HG02981 (cell line): ENCODE measurements at regions not wholly inside any gene's neighbourhood (a gene's known extent, or its start where the extent isn't known, plus 50 kb on each side); places are given as distances from the start of the nearest gene placed in this dataset.

Experiments used
- ATAC-seq: cut with Tn5 transposase; IDR thresholded peaks from one replicate; pipeline ENCODE4 v1.9.1; 2021; ENCODE audit warnings: mild to moderate bottlenecking, moderate library complexity; ENCODE audit not compliant: unreplicated experiment

DNA sequence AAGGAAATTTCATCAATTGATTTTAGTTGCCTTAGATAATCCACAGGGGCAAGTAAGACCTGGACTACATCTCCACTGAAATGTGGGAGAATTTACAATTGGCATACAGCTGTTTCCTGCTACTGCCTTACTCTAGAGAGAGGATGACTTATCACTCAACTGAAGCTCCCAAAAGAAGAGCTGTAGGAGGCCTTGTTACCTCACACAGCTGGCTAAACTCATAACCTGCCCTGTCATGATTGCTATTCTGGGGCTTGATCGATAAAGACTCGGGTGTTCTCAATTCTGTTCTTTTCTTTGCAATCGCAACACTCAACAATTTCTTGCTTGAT, 1396.4 kb downstream of the EFNB2 start:
- no peak for ATAC-seq

- no peak for ATAC-seq
Measured at GRCh38 chr13:105135852-105136615, 1399.4 kb downstream of the EFNB2 start.

DNA sequence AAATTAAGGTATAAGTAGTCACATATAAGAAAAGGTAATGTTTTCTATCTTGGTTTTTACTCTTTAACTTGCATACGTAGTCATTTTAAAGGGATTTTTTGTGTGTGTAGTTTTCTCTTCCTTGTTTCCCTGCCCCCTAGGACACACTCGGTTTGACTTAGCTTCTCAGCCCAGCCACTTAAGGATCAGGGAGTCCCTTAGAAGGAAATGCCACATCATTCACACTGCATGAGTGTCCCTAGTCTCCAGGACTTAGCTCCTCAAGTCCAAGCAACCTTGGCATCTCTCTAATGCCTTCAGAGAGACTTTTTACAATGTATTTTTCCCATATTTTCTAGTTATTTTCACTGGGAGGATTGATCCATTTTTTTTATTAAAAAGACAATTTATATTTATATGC, 1407.7 kb downstream of the EFNB2 start:
- ATAC-seq: no peak

DNA sequence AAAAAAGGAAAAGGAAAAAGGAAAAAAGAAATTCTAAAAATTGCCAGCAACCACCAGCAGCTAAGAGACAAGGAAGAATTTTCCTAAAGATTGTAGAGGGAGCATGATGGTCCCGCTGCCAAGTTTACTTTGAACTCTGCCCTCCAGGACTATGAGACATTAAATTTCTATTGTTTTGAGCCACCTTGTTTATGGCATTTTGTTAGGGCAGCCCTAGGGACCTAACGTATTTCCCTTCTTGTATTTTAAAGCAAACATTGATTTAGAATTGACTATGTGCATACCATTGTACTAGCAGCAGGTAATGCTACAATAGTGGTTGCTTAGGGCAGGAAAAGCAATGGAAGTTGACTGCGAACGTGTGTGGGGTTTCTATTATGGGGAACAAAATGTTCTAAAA, 1414.2 kb downstream of the EFNB2 start:
- ATAC-seq: no peak

DNA sequence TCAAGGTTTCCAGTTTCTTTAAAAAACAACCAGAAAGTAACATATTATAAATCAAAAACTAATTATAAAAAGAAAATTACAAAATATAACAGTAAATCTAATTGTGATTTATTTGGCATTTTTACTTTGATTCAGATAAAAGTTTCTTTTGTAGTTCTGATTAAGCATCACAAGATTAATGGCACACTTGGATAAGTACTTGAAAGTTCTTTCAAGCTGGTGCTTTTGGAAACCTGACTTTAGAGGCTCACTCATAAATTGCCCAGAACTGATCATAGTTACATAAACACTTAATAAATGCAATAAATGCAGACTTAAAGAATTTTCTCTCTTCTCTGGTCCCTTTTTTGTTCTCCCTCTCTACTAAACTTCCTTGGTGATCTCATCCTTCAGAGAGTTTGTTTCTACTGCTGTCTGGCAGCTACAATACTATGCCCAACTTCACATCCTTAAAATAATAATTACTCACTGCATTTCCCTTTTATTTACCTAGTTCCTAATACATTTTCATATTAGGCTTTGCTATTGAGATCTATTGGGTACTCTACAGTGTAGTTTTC, 1417.0 kb downstream of the EFNB2 start:
- ATAC-seq: no peak

GRCh38 chr13:105116966-105117365, 1418.5 kb downstream of the EFNB2 start:
- no peak for ATAC-seq

GRCh38 chr13:105112561-105112960, 1422.9 kb downstream of the EFNB2 start:
- no peak for ATAC-seq

DNA sequence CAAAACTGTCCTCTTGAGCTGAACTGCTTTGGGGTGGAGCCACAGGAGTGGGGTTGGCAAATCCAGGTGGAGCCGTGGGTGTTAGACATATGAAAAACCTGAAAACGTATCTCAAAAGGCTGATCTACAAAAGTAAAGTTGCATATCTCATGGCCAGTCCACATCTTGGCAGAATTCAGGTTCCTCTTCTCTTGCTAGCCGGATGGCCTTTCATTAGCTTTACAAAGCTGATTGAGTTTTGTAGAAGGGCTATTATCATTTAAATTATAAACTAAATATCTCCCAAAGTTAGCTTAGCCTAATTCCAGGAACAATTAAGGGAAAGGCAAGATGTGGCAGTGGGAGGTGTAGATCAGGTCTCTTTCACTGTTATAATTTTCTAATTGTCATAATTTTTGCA, 1427.7 kb downstream of the EFNB2 start:
- ATAC-seq: no peak

DNA sequence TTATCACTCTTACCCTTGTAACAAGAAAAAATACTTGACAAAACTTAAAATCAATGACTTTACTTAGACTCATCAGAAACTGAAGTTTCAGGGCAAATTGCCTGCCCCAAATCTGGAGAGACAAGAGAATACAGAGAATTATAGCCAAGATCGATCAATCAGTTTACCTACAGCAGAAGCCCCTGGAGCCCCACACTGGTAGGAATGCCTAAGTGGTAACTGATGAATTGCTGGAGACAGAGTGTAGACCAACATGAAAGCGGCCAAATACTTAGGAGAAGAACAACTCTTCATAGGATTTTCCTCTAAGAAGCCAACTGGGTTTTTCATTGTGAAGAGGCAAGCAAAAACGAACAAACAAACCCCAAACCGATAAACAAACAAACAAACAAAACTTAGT, 1430.0 kb downstream of the EFNB2 start:
- no peak for ATAC-seq

DNA sequence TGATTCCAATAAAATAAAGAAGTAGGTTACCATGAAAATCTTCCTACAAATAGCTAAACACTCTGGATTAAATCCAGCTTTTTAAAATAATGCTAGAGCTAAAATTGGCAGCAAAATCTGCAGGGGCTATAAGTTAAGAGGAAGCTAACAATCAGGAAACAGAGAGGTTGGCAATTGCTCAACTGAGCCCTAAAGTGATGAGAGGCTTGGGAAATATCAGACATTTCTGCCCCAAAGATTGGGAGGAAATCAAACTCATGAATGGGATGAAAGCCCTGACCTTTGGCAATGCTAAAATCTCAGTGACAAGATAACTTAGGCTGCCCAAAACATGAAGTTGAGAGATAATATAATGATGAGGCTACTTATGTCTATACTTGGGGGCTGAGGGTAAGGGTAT, 1437.9 kb downstream of the EFNB2 start:
- ATAC-seq: no peak

- ATAC-seq: no peak
Measured at GRCh38 chr13:105089858-105090643, 1445.4 kb downstream of the EFNB2 start.

- ATAC-seq: no peak
Measured at GRCh38 chr13:105087945-105088344, 1447.5 kb downstream of the EFNB2 start.

DNA sequence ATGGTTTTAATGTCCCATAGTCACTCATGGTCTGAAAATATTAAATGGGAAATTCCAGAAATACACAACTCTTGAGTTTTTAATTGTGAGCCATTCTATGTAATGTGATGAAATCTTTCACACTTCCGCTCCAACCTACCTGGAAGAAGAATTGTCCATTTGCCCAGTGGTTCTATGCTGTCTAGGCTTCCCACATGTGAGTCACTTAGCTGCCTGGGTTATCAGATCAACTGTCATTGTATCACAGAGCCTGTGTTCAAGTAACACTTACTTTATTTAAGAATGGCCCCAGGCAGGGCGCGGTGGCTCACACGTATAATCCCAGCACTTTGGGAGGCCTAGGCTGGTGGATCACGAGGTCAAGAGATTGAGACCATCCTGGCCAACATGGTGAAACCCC, 1450.5 kb downstream of the EFNB2 start:
- ATAC-seq: no peak

DNA sequence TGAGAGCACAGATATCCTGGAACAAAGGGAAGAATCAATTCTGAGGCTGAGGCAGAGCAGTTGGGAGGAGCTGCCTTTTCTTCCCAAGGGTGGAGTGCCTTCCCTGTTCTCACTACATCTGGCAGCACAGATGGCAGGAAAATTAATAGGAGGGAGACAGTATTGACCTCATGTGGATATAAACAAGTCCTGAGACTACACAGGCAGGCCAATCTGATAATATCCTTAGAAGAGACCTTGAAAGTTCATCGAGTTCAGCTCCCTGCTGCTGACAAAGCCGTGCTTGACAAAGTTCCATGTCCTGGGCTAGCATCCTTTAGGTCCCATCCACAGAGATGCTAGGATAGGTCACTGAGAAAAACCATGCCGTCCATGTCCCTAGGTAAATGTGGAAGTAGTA, 1451.5 kb downstream of the EFNB2 start:
- ATAC-seq: no peak

DNA sequence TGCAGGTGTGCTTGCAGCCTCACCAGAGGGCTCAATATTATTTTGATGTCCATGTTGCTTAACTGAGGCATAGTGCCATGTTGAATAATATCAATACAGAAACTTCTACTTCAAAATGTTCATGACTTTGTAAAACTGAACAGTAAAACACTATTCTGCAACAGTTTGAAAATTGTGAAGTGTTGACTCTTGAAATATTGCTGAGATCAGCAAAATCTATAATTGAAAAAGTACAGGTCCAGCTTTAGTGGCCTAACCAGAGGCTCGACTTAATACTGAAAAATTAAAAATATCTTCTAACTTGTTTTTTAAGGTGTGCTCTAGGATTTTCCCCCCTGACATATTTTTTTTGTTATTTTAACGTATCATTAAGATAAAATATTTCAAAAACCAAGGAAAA, 1460.7 kb downstream of the EFNB2 start:
- ATAC-seq: no peak

DNA sequence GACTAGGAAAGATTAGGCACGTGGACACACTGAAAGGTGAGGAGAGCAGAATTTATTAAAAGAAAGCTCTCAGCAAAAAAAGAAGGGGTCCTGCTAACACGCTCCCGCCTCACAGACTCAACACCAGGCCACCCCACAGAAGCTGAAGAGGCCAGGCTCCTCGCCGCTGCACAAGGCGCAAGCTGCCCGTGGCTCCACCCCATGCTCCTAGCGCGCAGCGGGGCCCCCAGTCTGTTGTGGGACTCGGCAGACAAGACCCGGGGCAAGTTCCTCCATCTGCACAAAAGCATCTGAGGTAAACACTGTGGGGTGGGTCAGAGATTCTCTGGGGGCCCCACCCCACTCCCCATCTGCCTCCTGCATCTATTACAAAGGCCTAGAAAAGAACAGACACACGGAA, 1462.4 kb downstream of the EFNB2 start:
- ATAC-seq: no peak

GRCh38 chr13:105070452-105070851, 1465.0 kb downstream of the EFNB2 start:
- ATAC-seq: no peak

DNA sequence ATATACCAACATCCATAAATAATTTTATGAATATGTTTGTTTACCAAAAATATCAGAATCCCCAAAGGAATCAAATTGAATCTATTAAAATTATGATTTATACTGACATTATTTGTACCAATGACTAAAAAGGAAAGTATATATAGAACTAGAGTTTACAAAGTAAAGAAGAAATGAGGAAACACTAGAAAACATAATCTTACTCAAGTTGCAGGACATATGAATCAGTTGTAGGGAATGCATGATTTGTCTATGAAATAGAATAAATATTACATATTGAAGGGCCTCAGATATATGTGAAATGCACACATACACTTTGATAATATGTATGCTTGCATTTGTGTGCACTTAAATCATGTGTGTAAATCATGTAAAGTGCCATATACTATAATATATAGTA, 1466.4 kb downstream of the EFNB2 start:
- ATAC-seq: no peak

GRCh38 chr13:105063676-105064075, 1471.8 kb downstream of the EFNB2 start:
- ATAC-seq: no peak

DNA sequence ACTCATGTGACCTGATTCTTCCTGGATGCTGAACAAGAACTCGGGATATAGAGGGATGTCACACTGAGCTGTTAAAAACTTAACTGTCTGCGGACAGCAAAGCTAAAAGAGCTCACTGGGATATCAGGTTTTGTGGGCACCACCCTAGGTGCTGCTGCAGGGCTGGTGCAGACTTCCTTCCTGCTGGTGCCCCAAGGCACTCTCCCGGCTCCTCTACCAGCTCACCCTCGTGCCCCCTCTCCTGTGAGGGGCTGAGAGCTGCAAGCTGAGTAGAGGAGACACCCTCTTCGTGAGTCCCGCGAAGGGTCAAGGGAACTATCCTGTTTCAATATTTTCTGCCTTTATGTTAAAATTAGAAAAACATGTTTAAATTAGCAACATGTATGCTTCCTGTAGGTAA, 1475.7 kb downstream of the EFNB2 start:
- ATAC-seq: no peak

DNA sequence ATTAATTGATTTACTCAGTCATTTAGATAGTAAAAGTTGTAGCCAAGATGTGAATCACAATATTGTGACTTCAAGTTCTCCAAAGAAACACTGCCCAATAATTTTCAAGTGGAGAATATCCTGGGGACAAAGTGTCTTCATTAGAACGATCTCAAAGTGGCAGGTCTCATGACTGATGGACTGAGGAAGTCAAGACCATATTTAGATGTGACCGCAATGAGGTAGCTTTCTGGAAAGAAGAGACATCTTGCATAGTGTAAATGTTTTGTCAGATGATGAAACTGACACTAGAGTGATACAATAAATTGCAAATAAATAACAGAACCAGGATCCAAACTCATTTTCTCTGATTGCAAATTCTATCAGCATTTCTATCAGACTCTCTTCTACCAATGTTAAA, 1476.9 kb downstream of the EFNB2 start:
- ATAC-seq: no peak

GRCh38 chr13:105052711-105053110, 1482.8 kb downstream of the EFNB2 start:
- ATAC-seq: no peak
